Gastrocnemius medialis (tissue), 4 donors: ENCODE measurements at regions not wholly inside any gene's neighbourhood (a gene's known extent, or its start where the extent isn't known, plus 50 kb on each side); places are given as distances from the start of the nearest gene placed in this dataset.
"Not testable (repeated sequence)": the region's sequence is repeated elsewhere in the genome, so short reads cannot be mapped to it uniquely, and the experiment has no call there.

ENCODE experiments used
- ATAC-seq, 2 donors: fragments of 150-250 bp; one replicate each; pipeline ENCODE4 v1.9.1; 2016
- DNase-seq, 2 donors: peaks; one replicate each; pipeline ENCODE4 v3.0.0-alpha.2; 2019
- H3K27ac ChIP-seq, 4 donors: fragments of 200-600 bp; sonication (generic); 1 replicate in 1 of 4; 2 replicates in 3 of 4; pipeline ENCODE4 v1.5.1; 2016 to 2018; ENCODE audit warnings: mild to moderate bottlenecking in 2 of 4, moderate library complexity in 1 of 4
- H3K27me3 ChIP-seq, 3 donors: fragments of 200-600 bp; sonication (generic) in 2 of 3; 1 replicate in 1 of 3; 2 replicates in 2 of 3; pipeline versions ENCODE4 v1.5.1 to v1.6.0; 2016 to 2019; ENCODE audit warnings: mild to moderate bottlenecking in 1 of 3, moderate library complexity in 1 of 3
- H3K36me3 ChIP-seq, 2 donors: fragments of 200-600 bp; sonication (generic) in 1 of 2; one replicate each; pipeline ENCODE4 v1.5.1; 2017 to 2018
- H3K4me1 ChIP-seq, 2 donors: fragments of 200-600 bp; sonication (generic) in 1 of 2; one replicate each; pipeline ENCODE4 v1.5.1; 2016 to 2017; ENCODE audit warnings: mild to moderate bottlenecking in 2 of 2
- H3K4me3 ChIP-seq, 4 donors: fragments of 200-600 bp; sonication (generic) in 3 of 4; 1 replicate in 1 of 4; 2 replicates in 3 of 4; pipeline ENCODE4 v1.5.1; 2016 to 2019; ENCODE audit warnings: mild to moderate bottlenecking in 2 of 4
- H3K9me3 ChIP-seq, 3 donors: fragments of 200-600 bp; sonication (generic) in 2 of 3; 1 replicate in 1 of 3; 2 replicates in 2 of 3; pipeline ENCODE4 v1.5.1; 2016 to 2019
- POLR2A ChIP-seq, 2 donors: fragments of 450-650 bp; IDR thresholded peaks; one replicate each; pipeline ENCODE4 v1.6.1; 2017; ENCODE audit warnings: antibody characterized with exemption in 2 of 2, mild to moderate bottlenecking in 2 of 2, moderate library complexity in 2 of 2
- in situ Hi-C, 4 donors: fragments of 200-750 bp; cut with MboI; loops; one replicate each; pipeline versions ENCODE4 v1.15.0 to v1.8.0; 2017; ENCODE audit warnings: low sequenced_read_pairs in 4 of 4
- intact Hi-C: fragments of 100-400 bp; cut with DNase I; formaldehyde crosslinking; loops from one replicate; pipeline ENCODE4 v1.15.1; 2023; ENCODE audit warnings: low total_unique reads
- TF ChIP-seq, protein P1 (sequence below), 5 experiments: fragments of 450-650 bp in 3 of 5; fragments of 200-600 bp in 2 of 5; sonication (generic) in 2 of 5; IDR thresholded peaks in 4 of 5; conservative IDR thresholded peaks in 1 of 5; 1 replicate in 4 of 5; 2 replicates in 1 of 5; pipeline ENCODE4 v1.5.1; 2016 to 2019; ENCODE audit warnings: antibody characterized with exemption in 5 of 5, mild to moderate bottlenecking in 3 of 5, moderate library complexity in 3 of 5

DNA sequence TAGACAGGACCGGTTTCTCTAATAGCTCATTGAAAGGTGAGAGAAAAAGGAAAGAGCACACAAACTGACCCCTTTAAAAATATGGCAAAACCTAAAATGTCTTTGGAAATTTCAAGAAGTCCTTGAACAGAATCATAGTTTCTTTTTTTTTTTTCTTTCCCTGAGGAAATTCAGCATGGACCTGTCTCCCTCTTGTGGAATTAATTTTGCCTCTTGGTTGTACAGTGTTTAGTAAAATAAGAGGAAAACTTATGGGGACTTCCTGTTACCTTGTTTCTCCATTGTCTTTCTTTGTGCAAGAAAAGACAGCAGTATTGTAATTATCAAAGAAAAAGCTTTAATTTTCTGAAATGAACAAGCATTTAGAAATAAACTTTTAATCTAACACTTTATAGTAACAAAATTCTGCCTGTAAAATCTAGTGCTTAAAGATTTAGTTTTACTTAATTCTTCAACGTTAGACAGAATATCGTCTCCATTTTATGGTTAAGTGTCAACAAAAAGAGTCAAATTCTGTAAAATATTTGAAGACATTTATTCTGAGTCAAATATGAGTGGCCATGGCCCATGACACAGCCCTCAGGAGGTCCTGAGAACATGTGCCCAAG lies 176.3 kb upstream of the NABP1 start:
- no peaks in the 10 kb centered on the region for H3K27me3 ChIP-seq
- TF ChIP-seq POLR2A (IDR thresholded peaks at IDR 0.05) = no peak
- TF ChIP-seq, protein P1, sequence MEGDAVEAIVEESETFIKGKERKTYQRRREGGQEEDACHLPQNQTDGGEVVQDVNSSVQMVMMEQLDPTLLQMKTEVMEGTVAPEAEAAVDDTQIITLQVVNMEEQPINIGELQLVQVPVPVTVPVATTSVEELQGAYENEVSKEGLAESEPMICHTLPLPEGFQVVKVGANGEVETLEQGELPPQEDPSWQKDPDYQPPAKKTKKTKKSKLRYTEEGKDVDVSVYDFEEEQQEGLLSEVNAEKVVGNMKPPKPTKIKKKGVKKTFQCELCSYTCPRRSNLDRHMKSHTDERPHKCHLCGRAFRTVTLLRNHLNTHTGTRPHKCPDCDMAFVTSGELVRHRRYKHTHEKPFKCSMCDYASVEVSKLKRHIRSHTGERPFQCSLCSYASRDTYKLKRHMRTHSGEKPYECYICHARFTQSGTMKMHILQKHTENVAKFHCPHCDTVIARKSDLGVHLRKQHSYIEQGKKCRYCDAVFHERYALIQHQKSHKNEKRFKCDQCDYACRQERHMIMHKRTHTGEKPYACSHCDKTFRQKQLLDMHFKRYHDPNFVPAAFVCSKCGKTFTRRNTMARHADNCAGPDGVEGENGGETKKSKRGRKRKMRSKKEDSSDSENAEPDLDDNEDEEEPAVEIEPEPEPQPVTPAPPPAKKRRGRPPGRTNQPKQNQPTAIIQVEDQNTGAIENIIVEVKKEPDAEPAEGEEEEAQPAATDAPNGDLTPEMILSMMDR (IDR thresholded peaks at IDR 0.05 in 4 of 5, conservative IDR thresholded peaks at IDR 0.05 in 1 of 5) = peak in 4 of 5 experiments; percentile 16 to 55 (median 34)
- H3K36me3 ChIP-seq = no peaks in the 10 kb centered on the region
- in situ Hi-C loops (loop anchor here in 3 of 4 donors (25.0 kb wide), 4 partner anchors 264 to 714 kb away; partner anchors contain the start of genes MYO1B (in 1 of the 3) and STAT4 (in 1 of the 3)), intact Hi-C loops (loop anchor here (5.0 to 10.0 kb wide), 3 partner anchors 97 to 334 kb away; no protein-coding TSS in a partner anchor)
- no peaks in the 10 kb centered on the region for H3K9me3 ChIP-seq
- peak overlapping the region in 3 of 4 donors; percentile 38 to 54 (median 54) for H3K27ac ChIP-seq
- DNase-seq = no peak
- no peak for ATAC-seq
- H3K4me1 ChIP-seq = no peaks in the 10 kb centered on the region
- no peak overlapping the region for H3K4me3 ChIP-seq

GRCh38 chr2:191506515-191506914 lies 171.4 kb upstream of the NABP1 start:
- Histone ChIP-seq H3K4me1 (no peaks in the 10 kb centered on the region), H3K27ac (no peak overlapping the region), H3K4me3 (no peak overlapping the region), H3K27me3 (no peaks in the 10 kb centered on the region), H3K36me3 (no peaks in the 10 kb centered on the region), H3K9me3 (no peaks in the 10 kb centered on the region)
- no peak for TF ChIP-seq POLR2A (IDR thresholded peaks at IDR 0.05)
- TF ChIP-seq, protein P1 (IDR thresholded peaks at IDR 0.05 in 4 of 5, conservative IDR thresholded peaks at IDR 0.05 in 1 of 5) = no peak
- intact Hi-C loops (loop anchor here (10.0 kb wide), 2 partner anchors 102 to 282 kb away; no protein-coding TSS in a partner anchor), in situ Hi-C loops (loop anchor here in 3 of 4 donors (25.0 kb wide), 4 partner anchors 269 to 719 kb away; partner anchors contain the start of genes MYO1B (in 1 of the 3) and STAT4 (in 1 of the 3))
- DNase-seq (no peak), ATAC-seq (no peak)

- not testable (repeated sequence) for H3K4me3 ChIP-seq, H3K9me3 ChIP-seq, H3K36me3 ChIP-seq, DNase-seq, ATAC-seq, H3K27ac ChIP-seq, H3K27me3 ChIP-seq, H3K4me1 ChIP-seq
- intact Hi-C loops (loop anchor here (10.0 kb wide), 2 partner anchors 103 to 283 kb away; no protein-coding TSS in a partner anchor), in situ Hi-C loops (loop anchor here in 3 of 4 donors (25.0 kb wide), 4 partner anchors 270 to 720 kb away; partner anchors contain the start of genes MYO1B (in 1 of the 3) and STAT4 (in 1 of the 3))
Measured at GRCh38 chr2:191507252-191507853, 170.6 kb upstream of the NABP1 start.

GRCh38 chr2:191508738-191509137 lies 169.2 kb upstream of the NABP1 start:
- no peak for ATAC-seq
- in situ Hi-C loops (loop anchor here in 3 of 4 donors (25.0 kb wide), 4 partner anchors 271 to 721 kb away; partner anchors contain the start of genes MYO1B (in 1 of the 3) and STAT4 (in 1 of the 3)), intact Hi-C loops (loop anchor here (10.0 kb wide), 2 partner anchors 104 to 284 kb away; no protein-coding TSS in a partner anchor)

More at GRCh38 chr2:191508738-191509137, 169.2 kb upstream of the NABP1 start:
- no peaks in the 10 kb centered on the region for H3K4me1 ChIP-seq
- H3K27ac ChIP-seq = no peak overlapping the region
- TF ChIP-seq, protein P1 (IDR thresholded peaks at IDR 0.05 in 4 of 5, conservative IDR thresholded peaks at IDR 0.05 in 1 of 5) = no peak
- no peak for TF ChIP-seq POLR2A (IDR thresholded peaks at IDR 0.05)
- no peaks in the 10 kb centered on the region for H3K9me3 ChIP-seq
- DNase-seq = no peak
- H3K27me3 ChIP-seq = no peaks in the 10 kb centered on the region
- H3K4me3 ChIP-seq = no peak overlapping the region
- H3K36me3 ChIP-seq = no peaks in the 10 kb centered on the region
